ENCODE measurements at regions not wholly inside any gene's neighbourhood (a gene's known extent, or its start where the extent isn't known, plus 50 kb on each side); places are given as distances from the start of the nearest gene placed in this dataset.

GRCh38 chr6:40922281-40922680 is 116.7 kb downstream of the UNC5CL start:
- CTCF ChIA-PET, result interaction anchor here (1.7 kb wide), 1 partner anchor 12 kb away, joined by 4 read pairs; no protein-coding TSS in a partner anchor
- intact Hi-C loops (cut with micrococcal nuclease) (no loop called here), dilution Hi-C loops (cut with MboI; ENCODE audit: extremely low pct_ligation_motif_present, low sequenced_read_pairs) (no loop called here)
- H3K9ac ChIP-seq (replicated peaks; ENCODE audit: extremely low read depth, insufficient read depth, low read length), result no peak overlapping the region
- BruUV-seq (replicated peaks), result no TSS peak
- H3K79me2 ChIP-seq (ENCODE audit: control insufficient read depth, insufficient read depth, low read length), result no peaks in the 10 kb centered on the region
- no peak overlapping the region for H3K4me2 ChIP-seq (ENCODE audit: insufficient read depth, low read length)
- no peaks in the 10 kb centered on the region for H3K4me1 ChIP-seq (ENCODE audit: control insufficient read depth, extremely low read depth, insufficient read depth, low read length)
- peaks cover 2 to 3% of the 10 kb centered on the region in 2 experiments for H3K27me3 ChIP-seq (ENCODE audit: control insufficient read depth in 2 of 2, insufficient read depth in 2 of 2, low read length in 2 of 2)
- H4K20me1 ChIP-seq (replicated peaks; ENCODE audit: control insufficient read depth, extremely low read depth, insufficient read depth, low read length), result no peaks in the 10 kb centered on the region
- no peaks in the 10 kb centered on the region for H3K9me1 ChIP-seq (replicated peaks; ENCODE audit: control insufficient read depth, extremely low read depth, insufficient read depth, low read length)
- TF ChIP-seq FOS (IDR thresholded peaks at IDR 0.05; ENCODE audit: borderline replicate concordance, insufficient read depth, low read length) (no peak), POLR2A (IDR thresholded peaks at IDR 0.05; ENCODE audit: low read depth, low read length) (no peak), GATA2 (IDR thresholded peaks at IDR 0.05; ENCODE audit: insufficient read depth, insufficient read length, low read depth, low read length) (no peak), MYC (IDR thresholded peaks at IDR 0.05; ENCODE audit: low read depth, low read length) (no peak), POLR2AphosphoS5 (IDR thresholded peaks at IDR 0.05; ENCODE audit: insufficient read depth, low read depth, low read length) (no peak), JUN (IDR thresholded peaks at IDR 0.05; ENCODE audit: borderline replicate concordance, insufficient read depth, insufficient read length, low read depth) (no peak), MAX (IDR thresholded peaks at IDR 0.05; ENCODE audit: insufficient read depth, insufficient read length) (no peak), EZH2 (IDR thresholded peaks at IDR 0.05; ENCODE audit: borderline replicate concordance, low read depth, low read length, severe bottlenecking) (no peak)
- TF ChIP-seq, protein P1, sequence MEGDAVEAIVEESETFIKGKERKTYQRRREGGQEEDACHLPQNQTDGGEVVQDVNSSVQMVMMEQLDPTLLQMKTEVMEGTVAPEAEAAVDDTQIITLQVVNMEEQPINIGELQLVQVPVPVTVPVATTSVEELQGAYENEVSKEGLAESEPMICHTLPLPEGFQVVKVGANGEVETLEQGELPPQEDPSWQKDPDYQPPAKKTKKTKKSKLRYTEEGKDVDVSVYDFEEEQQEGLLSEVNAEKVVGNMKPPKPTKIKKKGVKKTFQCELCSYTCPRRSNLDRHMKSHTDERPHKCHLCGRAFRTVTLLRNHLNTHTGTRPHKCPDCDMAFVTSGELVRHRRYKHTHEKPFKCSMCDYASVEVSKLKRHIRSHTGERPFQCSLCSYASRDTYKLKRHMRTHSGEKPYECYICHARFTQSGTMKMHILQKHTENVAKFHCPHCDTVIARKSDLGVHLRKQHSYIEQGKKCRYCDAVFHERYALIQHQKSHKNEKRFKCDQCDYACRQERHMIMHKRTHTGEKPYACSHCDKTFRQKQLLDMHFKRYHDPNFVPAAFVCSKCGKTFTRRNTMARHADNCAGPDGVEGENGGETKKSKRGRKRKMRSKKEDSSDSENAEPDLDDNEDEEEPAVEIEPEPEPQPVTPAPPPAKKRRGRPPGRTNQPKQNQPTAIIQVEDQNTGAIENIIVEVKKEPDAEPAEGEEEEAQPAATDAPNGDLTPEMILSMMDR (IDR thresholded peaks at IDR 0.05; ENCODE audit: extremely low read depth in 1 of 2, insufficient read depth in 1 of 2, low read depth in 1 of 2, low read length in 2 of 2), result no peak
- no peak overlapping the region for H3K27ac ChIP-seq (ENCODE audit: insufficient read depth, low read depth, low read length)
- POLR2A ChIA-PET, result no interaction called here
- no peak overlapping the region for H3K4me3 ChIP-seq (replicated peaks in 1 of 3; ENCODE audit: insufficient read depth in 1 of 3, low read depth in 1 of 3, low read length in 3 of 3)
- no peak overlapping the region for H2AFZ ChIP-seq (ENCODE audit: low read depth, low read length)
- FAIRE-seq, result no peak
- DNase-seq (ENCODE audit: low read depth, low spot score), result no peak
- H3K9me3 ChIP-seq (replicated peaks; ENCODE audit: control insufficient read depth, insufficient read depth, low read length), result no peaks in the 10 kb centered on the region
- no peaks in the 10 kb centered on the region for H3K36me3 ChIP-seq (ENCODE audit: control insufficient read depth in 2 of 2, extremely low read depth in 1 of 2, insufficient read depth in 2 of 2, low read length in 2 of 2)
